Activated effector memory CD4-positive, alpha-beta T cell treated with Interleukin-2 at 50 U/mL for 16 hours (primary cell): ENCODE measurements at regions not wholly inside any gene's neighbourhood (a gene's known extent, or its start where the extent isn't known, plus 50 kb on each side); places are given as distances from the start of the nearest gene placed in this dataset.
"Not testable (repeated sequence)": the region's sequence is repeated elsewhere in the genome, so short reads cannot be mapped to it uniquely, and the experiment has no call there.

Source experiments
- DNase-seq: peaks from one replicate; pipeline ENCODE4 v3.0.0-alpha.2; 2020

DNA sequence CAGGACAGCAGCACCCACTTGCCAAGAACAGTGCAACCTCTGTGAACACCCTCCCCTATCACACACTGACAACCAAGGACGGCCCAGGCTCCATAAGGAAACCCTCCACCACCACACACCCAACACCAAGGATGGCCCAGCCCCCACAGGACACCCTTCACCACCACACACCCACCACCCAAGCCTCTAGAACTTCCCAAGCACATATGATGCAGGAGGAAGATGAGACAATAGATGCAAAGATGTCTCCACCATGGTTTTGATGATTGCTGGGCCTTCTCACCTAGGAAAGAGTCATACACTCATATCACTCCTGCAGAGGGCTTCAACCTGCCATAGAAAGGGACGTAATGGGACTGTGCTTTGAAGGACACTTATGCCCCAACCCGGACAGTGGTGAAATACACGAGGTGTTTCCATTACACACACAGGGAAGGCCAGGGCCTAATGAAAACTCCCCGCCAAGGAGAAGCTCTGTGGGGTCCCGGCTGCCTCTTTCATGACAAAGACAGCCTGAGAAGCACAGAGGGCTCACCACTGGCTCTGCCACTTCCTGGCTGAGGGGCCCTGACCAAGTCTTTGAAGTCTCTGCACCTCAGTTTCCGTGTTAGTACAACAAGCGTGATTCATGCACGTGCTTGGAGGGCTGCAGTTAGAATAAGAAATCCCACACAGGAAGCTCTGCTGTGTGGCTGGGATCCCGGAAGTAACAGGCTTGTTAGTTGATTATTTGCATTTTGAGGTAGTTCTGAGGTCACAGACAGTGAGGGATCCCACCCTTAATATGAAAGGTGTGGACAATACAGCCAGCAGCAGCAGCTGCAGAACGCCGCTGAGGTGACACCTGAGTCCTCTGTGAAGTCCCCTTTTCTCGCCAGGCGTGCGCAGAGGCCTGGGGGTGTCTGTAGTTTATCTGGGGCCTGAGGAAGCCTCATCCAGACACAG lies 61.9 kb upstream of the ATP12A start:
- peak; percentile 45 for DNase-seq

DNA sequence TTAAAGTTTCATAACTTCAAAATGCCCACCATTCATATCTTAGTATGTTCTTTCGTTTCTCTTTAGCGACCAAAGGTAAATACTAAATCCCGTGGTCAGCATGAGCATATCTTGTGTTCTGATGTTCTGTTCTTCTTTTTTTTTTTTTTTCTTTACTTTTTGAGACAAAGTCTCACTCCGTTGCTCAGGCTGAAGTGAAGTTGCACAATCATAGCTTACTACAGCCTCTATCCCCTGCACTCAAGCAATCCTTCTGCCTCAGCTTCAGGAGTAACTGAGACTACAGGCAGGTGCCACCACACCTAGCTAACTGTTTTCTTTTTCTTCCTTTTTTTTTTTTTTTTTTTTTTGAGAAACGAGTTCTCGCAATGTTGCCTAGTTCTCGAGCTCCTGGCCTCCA lies 60.9 kb upstream of the ATP12A start:
- no peak for DNase-seq

DNA sequence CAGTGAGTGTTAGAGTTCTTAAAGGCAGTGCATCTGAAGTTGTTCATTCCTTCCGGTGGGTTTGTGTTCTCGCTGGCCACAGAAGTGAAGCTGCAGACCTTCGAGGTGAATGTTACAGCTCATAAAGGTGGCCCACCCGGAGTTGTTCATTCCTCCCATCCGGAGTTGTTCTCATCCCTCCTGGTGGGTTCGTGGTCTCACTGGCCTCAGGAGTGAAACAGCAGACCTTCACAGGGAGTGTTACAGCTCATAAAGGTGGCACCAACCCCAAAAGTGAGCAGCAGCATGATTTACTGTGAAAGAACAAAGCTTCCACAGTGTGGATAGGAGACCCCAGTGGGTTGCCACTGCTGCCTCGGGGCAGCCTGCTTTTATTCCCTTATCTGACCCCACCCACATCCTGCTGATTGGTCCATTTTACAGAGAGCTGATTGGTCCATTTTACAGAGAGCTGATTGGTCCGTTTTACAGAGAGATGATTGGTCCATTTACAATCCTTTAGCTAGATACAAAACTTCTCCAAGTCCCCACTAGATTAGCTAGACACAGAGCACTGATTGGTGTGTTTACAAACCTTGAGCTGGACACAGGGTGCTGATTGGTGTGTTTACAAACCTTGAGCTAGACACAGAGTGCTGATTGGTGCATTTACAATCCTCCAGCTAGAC lies 57.6 kb upstream of the ATP12A start:
- DNase-seq, result not testable (repeated sequence)

DNA sequence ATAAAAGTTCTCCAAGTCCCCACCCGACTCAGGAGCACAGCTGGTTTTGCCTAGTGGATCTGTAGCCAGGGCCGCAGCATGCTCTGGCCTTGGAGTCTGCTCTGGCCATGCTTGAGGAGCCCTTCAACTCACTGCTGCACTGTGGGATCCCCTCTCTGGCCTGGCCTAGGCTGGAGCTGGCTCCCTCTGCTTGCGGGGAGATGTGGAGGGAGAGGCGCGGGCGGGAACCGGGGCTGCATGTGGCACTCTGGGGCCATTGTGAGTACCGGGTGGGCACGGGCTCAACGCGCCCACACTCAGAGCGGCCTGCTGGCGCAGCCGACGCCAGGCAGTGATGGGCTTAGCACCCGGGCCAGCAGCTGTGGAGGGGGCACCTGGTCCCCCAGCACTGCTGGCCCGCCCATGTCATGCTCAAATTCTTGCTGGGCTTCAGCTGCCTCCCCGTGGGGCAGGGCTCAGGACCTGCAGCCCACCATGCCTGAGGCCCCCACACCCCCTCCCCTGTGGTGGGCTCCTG lies 57.0 kb upstream of the ATP12A start:
- no peak for DNase-seq

DNA sequence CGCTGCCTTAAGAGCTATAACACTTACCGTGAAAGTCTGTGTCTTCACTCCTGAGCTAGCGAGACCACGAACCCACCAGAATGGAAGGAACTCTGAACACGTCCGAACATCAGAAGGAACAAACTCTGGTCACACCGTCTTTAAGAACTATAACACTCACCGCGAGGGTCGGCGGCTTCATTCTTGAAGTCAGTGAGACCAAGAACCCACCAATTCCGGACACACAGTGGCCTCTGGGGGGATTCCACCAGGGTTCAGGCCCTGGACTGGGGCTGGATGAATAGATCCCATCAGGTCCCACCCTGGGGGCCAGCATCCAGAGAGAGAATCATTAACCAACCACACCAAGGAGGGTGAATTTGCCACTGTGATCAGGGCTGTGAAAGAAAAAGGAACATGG lies 55.8 kb upstream of the ATP12A start:
- DNase-seq, result no peak

DNA sequence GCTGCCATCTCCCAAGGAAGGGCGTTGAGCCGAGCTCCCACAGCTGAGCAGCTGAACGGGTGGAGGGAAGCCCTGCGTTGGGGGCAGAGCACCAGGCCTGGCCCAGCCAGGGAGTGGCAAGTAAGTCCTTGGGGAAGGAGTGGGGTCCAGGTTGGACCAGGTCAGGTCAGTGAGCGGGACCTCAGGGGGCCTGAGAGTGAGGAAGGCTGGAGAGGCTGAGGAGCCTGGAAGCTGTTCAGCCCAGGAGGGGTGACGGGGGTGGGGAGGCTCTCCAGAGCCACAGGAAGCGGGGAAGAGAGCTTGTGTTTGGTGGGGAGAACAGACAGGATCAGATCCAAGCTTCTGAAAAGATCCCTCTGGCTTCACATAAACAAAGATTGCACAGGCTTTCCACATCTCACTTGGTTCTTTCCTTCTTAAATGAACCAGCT lies 55.4 kb upstream of the ATP12A start:
- no peak for DNase-seq

DNA sequence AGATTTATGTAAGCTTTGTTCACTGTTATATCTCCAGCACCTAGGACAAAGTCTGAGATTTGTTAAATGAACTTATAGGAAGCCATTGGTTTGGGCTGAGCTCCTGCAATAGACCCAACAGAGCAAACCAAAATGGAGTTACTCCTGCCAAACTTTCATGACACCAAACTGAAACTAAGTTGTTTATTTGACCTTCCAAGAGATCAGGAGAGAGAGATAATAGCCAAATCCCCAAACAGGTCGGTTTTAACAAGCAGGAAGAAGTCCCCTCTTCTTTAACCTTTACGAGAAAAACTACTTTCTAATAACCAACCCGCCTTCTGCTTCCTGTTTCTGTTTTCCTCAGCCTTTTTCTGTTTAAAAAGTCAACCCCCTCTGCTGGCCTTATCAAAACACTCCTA lies 54.9 kb upstream of the ATP12A start:
- no peak for DNase-seq

DNA sequence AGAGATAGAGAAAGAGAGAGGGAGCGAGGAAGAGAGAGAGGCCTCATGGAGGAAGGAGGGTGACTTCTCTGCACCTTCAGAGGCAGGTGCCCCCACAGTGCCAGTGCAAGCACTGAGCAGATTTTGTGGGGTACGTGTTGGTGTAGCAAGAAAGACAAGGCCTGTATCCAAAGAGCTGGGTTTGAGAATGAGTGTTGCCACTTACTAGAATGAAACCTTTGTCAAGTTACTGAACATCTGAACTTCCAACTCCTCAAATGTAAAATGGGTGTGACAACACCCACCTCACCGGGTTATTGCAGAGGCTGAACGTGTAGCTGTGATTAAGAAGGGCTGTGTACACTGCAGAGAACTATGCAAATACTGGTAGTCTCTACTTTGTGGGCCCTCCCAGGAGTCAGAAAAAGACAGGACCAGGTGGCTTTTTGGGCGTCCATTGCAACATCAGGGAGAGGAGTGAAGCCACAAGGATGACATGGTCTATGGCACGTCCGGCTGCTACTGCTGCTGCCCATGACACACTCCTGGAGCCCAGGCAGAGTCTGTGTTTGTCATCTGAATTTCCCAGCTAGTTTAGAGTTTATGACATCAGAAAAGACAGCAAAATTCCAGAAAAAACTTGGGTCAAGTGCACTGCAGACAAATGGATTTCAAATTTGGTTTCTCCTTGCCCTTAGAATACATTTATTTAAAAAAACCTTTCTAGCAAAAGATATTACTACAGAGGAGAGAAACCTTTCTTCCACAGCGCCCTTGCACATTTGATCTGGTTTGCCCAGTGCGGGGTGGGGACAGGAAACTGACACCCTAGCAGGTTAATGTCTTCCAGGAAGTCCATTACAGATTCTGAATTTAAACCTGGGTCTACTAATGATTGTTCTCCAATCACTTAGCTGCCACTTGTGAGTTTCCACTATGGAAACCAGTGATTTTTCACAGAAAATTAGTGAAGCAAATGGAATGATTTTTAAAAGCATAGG lies 54.0 kb upstream of the ATP12A start:
- peak; percentile 16 for DNase-seq

DNA sequence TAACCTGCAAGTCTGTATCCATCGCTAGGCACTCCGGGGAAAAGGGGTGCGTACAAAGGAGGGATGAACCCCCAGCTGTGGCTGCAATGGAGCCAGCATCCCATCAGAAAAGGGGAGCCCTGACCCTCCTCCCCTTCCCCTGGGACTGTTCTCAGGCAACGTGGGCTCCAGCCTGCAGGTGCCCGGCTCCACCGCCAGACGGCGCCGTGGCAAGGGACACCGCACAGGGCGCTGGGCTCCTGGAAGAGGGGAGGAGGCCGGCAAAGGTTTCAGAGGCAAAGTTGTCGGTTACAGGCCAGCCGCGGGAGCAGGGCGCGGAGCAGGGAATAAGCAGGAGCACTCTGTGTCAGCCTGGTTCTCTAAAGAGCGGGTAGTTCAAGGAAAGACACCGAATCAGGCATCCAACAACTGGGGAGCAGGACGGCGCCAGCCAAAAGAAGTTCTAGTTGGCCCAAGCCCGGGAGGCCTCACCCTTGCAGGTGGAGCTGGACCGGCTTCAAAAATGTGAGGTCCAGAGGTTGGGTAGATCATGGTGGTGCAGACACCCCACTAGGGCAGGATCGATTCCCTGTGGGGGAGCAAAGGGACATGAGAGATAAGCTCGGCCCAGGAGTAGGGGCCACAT lies 53.0 kb upstream of the ATP12A start:
- DNase-seq, result no peak

DNA sequence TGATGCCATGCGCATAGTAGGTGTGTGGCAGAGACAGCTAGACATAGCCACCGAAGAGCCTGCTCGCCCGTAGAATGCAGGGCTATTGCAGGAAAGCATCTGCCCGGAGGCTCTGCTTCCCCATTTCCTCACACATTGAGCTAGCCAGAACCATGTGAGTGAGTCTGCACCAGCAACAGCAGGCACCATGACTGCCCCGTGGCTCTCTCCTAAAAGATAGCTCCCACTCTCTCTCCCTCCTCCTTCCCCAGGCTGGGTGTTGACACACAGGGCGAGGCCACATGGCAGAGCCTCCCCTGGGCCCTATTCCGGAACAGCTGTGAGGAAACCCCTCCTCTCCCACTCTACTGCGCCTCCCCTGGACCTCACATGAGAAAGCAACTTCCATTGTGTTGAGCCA lies 52.3 kb upstream of the ATP12A start:
- no peak for DNase-seq

DNA sequence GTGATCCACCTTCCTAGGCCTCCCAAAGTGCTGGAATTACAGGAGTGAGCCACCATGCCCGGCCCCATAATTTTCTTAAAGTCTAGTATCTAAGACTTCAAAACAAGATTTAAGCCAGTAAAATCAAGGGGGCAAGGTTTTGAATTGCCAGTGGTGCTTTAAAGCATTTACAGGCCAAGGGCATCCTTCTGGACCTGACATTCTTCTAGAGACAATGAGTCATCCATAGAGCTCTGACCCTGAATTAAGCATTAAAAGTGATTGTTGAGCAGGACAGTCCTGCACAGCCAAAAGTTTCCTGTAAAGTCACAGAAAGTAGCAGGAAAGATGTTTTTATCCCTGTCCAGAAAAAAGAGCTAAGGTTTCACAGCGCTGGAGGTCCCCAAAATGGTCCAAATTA lies 50.9 kb upstream of the ATP12A start:
- DNase-seq, result no peak

DNA sequence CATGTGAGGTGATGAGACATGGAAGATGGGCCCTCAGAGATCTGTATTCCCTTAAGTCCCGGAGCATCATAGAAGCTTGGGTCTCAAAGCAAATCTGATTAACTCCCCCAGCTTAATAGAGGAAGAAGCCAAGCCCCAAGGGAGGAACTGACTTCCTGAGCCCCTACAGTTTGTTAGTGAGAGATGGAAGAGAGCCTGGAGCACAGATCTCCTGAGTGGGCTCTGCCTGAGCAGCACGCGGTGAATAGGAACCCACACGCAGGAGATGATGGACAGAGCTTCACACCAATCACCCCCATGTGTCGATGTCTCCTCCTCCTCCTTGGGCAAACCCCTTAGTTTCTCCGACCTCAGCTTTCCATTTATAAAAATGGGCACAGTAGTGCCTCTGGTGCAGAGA lies 50.1 kb upstream of the ATP12A start:
- DNase-seq, result no peak
